ENCODE measurements at regions not wholly inside any gene's neighbourhood (a gene's known extent, or its start where the extent isn't known, plus 50 kb on each side); places are given as distances from the start of the nearest gene placed in this dataset.

- H4K8ac ChIP-seq (replicated peaks; ENCODE audit: insufficient read length, low read depth, low read length): no peak overlapping the region
- H3T11ph ChIP-seq (ENCODE audit: low read length): no peak overlapping the region
- H4K5ac ChIP-seq (ENCODE audit: insufficient read length, low read depth, low read length): no peak overlapping the region
- no peaks in the 10 kb centered on the region for H3K23me2 ChIP-seq (ENCODE audit: insufficient read length, low read depth, low read length, poor library complexity, severe bottlenecking)
- peaks cover 0 to 8% (median 6%) of the 10 kb centered on the region in 3 experiments; a peak in 3 of 7 replicates for H3K36me3 Mint-ChIP-seq (ENCODE audit: insufficient read depth in 1 of 3, low read depth in 3 of 3)
- no peaks in the 10 kb centered on the region for H3K27me3 Mint-ChIP-seq (ENCODE audit: low read depth)
- DNase-seq: no peak
- no peak overlapping the region for H3K4me2 ChIP-seq (ENCODE audit: insufficient read depth, insufficient read length, low read length)
- no peak overlapping the region for H3K14ac ChIP-seq (ENCODE audit: insufficient read depth, low read length)
- H2BK15ac ChIP-seq (ENCODE audit: low read depth, low read length): no peak overlapping the region
- H3K9me3 ChIP-seq (ENCODE audit: control insufficient read depth, low read depth, low read length): no peaks in the 10 kb centered on the region
- no peak overlapping the region for H3K56ac ChIP-seq (ENCODE audit: insufficient read length, low read depth, low read length)
- 100% methylated on average over 1 of the region's 2 CpGs for WGBS (ENCODE audit: extremely low coverage, insufficient read length, low lambda C conversion rate)
- no peak overlapping the region for H3K27ac ChIP-seq (ENCODE audit: insufficient read length, low read depth, low read length)
- H3K79me1 ChIP-seq (ENCODE audit: insufficient read depth, low read depth, low read length, poor library complexity, severe bottlenecking): no peaks in the 10 kb centered on the region
- no peak overlapping the region for H2AK5ac ChIP-seq (ENCODE audit: insufficient read length, low read length)
- H3K27me3 ChIP-seq (ENCODE audit: insufficient read depth, low read length): no peaks in the 10 kb centered on the region
- peaks cover 10 to 22% of the 10 kb centered on the region in 2 experiments for H3K4me1 Mint-ChIP-seq
- no peak overlapping the region for H2BK5ac ChIP-seq (ENCODE audit: insufficient read length, low read length)
- no peaks in the 10 kb centered on the region for H3K79me2 ChIP-seq (ENCODE audit: insufficient read depth, low read length)
- no peak for TF ChIP-seq CTCF (conservative IDR thresholded peaks at IDR 0.05)
- no peak overlapping the region for H2BK12ac ChIP-seq (ENCODE audit: insufficient read length, low read depth, low read length)
- no peak overlapping the region for H3K9ac ChIP-seq (ENCODE audit: extremely low read depth, insufficient read length, low read length)
- no peak overlapping the region for H3K4me3 Mint-ChIP-seq
- peak overlapping the region in 1 of 3 experiments; percentile 5; a peak in 1 of 7 replicates for H3K27ac Mint-ChIP-seq
- H2BK20ac ChIP-seq (ENCODE audit: low read depth, low read length, poor library complexity, severe bottlenecking): no peak overlapping the region
- no peak overlapping the region for H2AFZ ChIP-seq (ENCODE audit: low read length)
- H4K20me1 ChIP-seq (ENCODE audit: control insufficient read depth, insufficient read depth, insufficient read length): no peaks in the 10 kb centered on the region
- H4K91ac ChIP-seq (ENCODE audit: insufficient read length, low read depth, low read length): no peak overlapping the region
- H3K4ac ChIP-seq (ENCODE audit: low read depth, low read length): no peak overlapping the region
- H3K18ac ChIP-seq (ENCODE audit: insufficient read length, low read depth, low read length): no peak overlapping the region
- no peaks in the 10 kb centered on the region; a peak in 1 of 5 replicates for H3K9me3 Mint-ChIP-seq
- H3K23ac ChIP-seq (ENCODE audit: insufficient read length, low read depth, low read length): no peak overlapping the region
- no peaks in the 10 kb centered on the region for H3K4me1 ChIP-seq (ENCODE audit: insufficient read depth, low read length)
- no peak overlapping the region for H2BK120ac ChIP-seq (ENCODE audit: low read depth, low read length, poor library complexity, severe bottlenecking)
Observed at GRCh38 chr7:19991936-19992335, 218.5 kb upstream of the TMEM196 start.
